ENCODE measurements at regions not wholly inside any gene's neighbourhood (a gene's known extent, or its start where the extent isn't known, plus 50 kb on each side); places are given as distances from the start of the nearest gene placed in this dataset.
"Not testable (repeated sequence)": the region's sequence is repeated elsewhere in the genome, so short reads cannot be mapped to it uniquely, and the experiment has no call there.

GRCh38 chr6:140354296-140354695 lies 979.8 kb upstream of the CITED2 start:
- Histone ChIP-seq H3K9me3 (ENCODE audit: control insufficient read depth in 2 of 2, insufficient read depth in 1 of 2, low read length in 1 of 2) (no peaks in the 10 kb centered on the region), H3K27ac (ENCODE audit: low read depth in 1 of 2, low read length in 1 of 2) (no peak overlapping the region), H3K4me1 (ENCODE audit: control insufficient read depth in 2 of 2, insufficient read depth in 2 of 2, low read length in 2 of 2) (no peaks in the 10 kb centered on the region), H3K36me3 (ENCODE audit: control insufficient read depth in 2 of 2, insufficient read depth in 2 of 2, low read length in 1 of 2) (no peaks in the 10 kb centered on the region), H3K4me3 (ENCODE audit: low read length in 2 of 2) (no peak overlapping the region), H3K27me3 (ENCODE audit: control insufficient read depth in 2 of 2, insufficient read depth in 1 of 2, low read length in 1 of 2) (no peaks in the 10 kb centered on the region)
- WGBS, result 92% methylated on average over 1 of the region's 1 CpG
- DNase-seq (ENCODE audit: low read depth in 6 of 9, low spot score in 9 of 9), result no peak

- H3K4me1 ChIP-seq (ENCODE audit: control insufficient read depth in 2 of 2, insufficient read depth in 2 of 2, low read length in 2 of 2), result no peaks in the 10 kb centered on the region
- H3K9me3 ChIP-seq (ENCODE audit: control insufficient read depth in 2 of 2, insufficient read depth in 1 of 2, low read length in 1 of 2), result no peaks in the 10 kb centered on the region
- H3K36me3 ChIP-seq (ENCODE audit: control insufficient read depth in 2 of 2, insufficient read depth in 2 of 2, low read length in 1 of 2), result no peaks in the 10 kb centered on the region
- 91% methylated on average over 1 of the region's 1 CpG for WGBS
- no peak overlapping the region for H3K4me3 ChIP-seq (ENCODE audit: low read length in 2 of 2)
- DNase-seq (ENCODE audit: low read depth in 6 of 9, low spot score in 9 of 9), result no peak
- no peaks in the 10 kb centered on the region for H3K27me3 ChIP-seq (ENCODE audit: control insufficient read depth in 2 of 2, insufficient read depth in 1 of 2, low read length in 1 of 2)
- H3K27ac ChIP-seq (ENCODE audit: low read depth in 1 of 2, low read length in 1 of 2), result no peak overlapping the region
Measured at GRCh38 chr6:140353536-140353935, 979.1 kb upstream of the CITED2 start.

GRCh38 chr6:140346428-140346827 lies 972.0 kb upstream of the CITED2 start:
- H3K27ac ChIP-seq (ENCODE audit: low read depth in 1 of 2, low read length in 1 of 2), result no peak overlapping the region
- H3K4me3 ChIP-seq (ENCODE audit: low read length in 2 of 2), result no peak overlapping the region
- no peaks in the 10 kb centered on the region for H3K9me3 ChIP-seq (ENCODE audit: control insufficient read depth in 2 of 2, insufficient read depth in 1 of 2, low read length in 1 of 2)
- H3K36me3 ChIP-seq (ENCODE audit: control insufficient read depth in 2 of 2, insufficient read depth in 2 of 2, low read length in 1 of 2), result no peaks in the 10 kb centered on the region
- WGBS, result 93% methylated on average over 5 of the region's 5 CpGs
- H3K27me3 ChIP-seq (ENCODE audit: control insufficient read depth in 2 of 2, insufficient read depth in 1 of 2, low read length in 1 of 2), result no peaks in the 10 kb centered on the region
- H3K4me1 ChIP-seq (ENCODE audit: control insufficient read depth in 2 of 2, insufficient read depth in 2 of 2, low read length in 2 of 2), result no peaks in the 10 kb centered on the region
- no peak for DNase-seq (ENCODE audit: low read depth in 6 of 9, low spot score in 9 of 9)

- no peaks in the 10 kb centered on the region for H3K36me3 ChIP-seq (ENCODE audit: control insufficient read depth in 2 of 2, insufficient read depth in 2 of 2, low read length in 1 of 2)
- WGBS, result 93% methylated on average over 3 of the region's 3 CpGs
- no peaks in the 10 kb centered on the region for H3K9me3 ChIP-seq (ENCODE audit: control insufficient read depth in 2 of 2, insufficient read depth in 1 of 2, low read length in 1 of 2)
- DNase-seq (ENCODE audit: low read depth in 6 of 9, low spot score in 9 of 9), result no peak
- H3K4me1 ChIP-seq (ENCODE audit: control insufficient read depth in 2 of 2, insufficient read depth in 2 of 2, low read length in 2 of 2), result no peaks in the 10 kb centered on the region
- no peaks in the 10 kb centered on the region for H3K27me3 ChIP-seq (ENCODE audit: control insufficient read depth in 2 of 2, insufficient read depth in 1 of 2, low read length in 1 of 2)
- H3K4me3 ChIP-seq (ENCODE audit: low read length in 2 of 2), result no peak overlapping the region
- H3K27ac ChIP-seq (ENCODE audit: low read depth in 1 of 2, low read length in 1 of 2), result no peak overlapping the region
Measured at GRCh38 chr6:140345935-140346334, 971.5 kb upstream of the CITED2 start.

- no peak for DNase-seq (ENCODE audit: low read depth in 6 of 9, low spot score in 9 of 9)
- H3K27ac ChIP-seq (ENCODE audit: low read depth in 1 of 2, low read length in 1 of 2), result no peak overlapping the region
- no peaks in the 10 kb centered on the region for H3K9me3 ChIP-seq (ENCODE audit: control insufficient read depth in 2 of 2, insufficient read depth in 1 of 2, low read length in 1 of 2)
- no peaks in the 10 kb centered on the region for H3K4me1 ChIP-seq (ENCODE audit: control insufficient read depth in 2 of 2, insufficient read depth in 2 of 2, low read length in 2 of 2)
- H3K36me3 ChIP-seq (ENCODE audit: control insufficient read depth in 2 of 2, insufficient read depth in 2 of 2, low read length in 1 of 2), result no peaks in the 10 kb centered on the region
- WGBS, result 98% methylated on average over 1 of the region's 1 CpG
- no peaks in the 10 kb centered on the region for H3K27me3 ChIP-seq (ENCODE audit: control insufficient read depth in 2 of 2, insufficient read depth in 1 of 2, low read length in 1 of 2)
- H3K4me3 ChIP-seq (ENCODE audit: low read length in 2 of 2), result no peak overlapping the region
Measured at GRCh38 chr6:140344142-140344913, 969.9 kb upstream of the CITED2 start.

- Histone ChIP-seq H3K9me3 (ENCODE audit: control insufficient read depth in 2 of 2, insufficient read depth in 1 of 2, low read length in 1 of 2) (no peaks in the 10 kb centered on the region), H3K27ac (ENCODE audit: low read depth in 1 of 2, low read length in 1 of 2) (no peak overlapping the region), H3K36me3 (ENCODE audit: control insufficient read depth in 2 of 2, insufficient read depth in 2 of 2, low read length in 1 of 2) (no peaks in the 10 kb centered on the region), H3K4me3 (ENCODE audit: low read length in 2 of 2) (no peak overlapping the region), H3K4me1 (ENCODE audit: control insufficient read depth in 2 of 2, insufficient read depth in 2 of 2, low read length in 2 of 2) (no peaks in the 10 kb centered on the region), H3K27me3 (ENCODE audit: control insufficient read depth in 2 of 2, insufficient read depth in 1 of 2, low read length in 1 of 2) (no peaks in the 10 kb centered on the region)
- 97% methylated on average over 2 of the region's 2 CpGs for WGBS
- no peak for DNase-seq (ENCODE audit: low read depth in 6 of 9, low spot score in 9 of 9)
Measured at GRCh38 chr6:140343128-140343527, 968.7 kb upstream of the CITED2 start.

- DNase-seq (ENCODE audit: low read depth in 6 of 9, low spot score in 9 of 9), result no peak
- H3K27me3 ChIP-seq (ENCODE audit: control insufficient read depth in 2 of 2, insufficient read depth in 1 of 2, low read length in 1 of 2), result no peaks in the 10 kb centered on the region
- H3K4me1 ChIP-seq (ENCODE audit: control insufficient read depth in 2 of 2, insufficient read depth in 2 of 2, low read length in 2 of 2), result no peaks in the 10 kb centered on the region
- H3K27ac ChIP-seq (ENCODE audit: low read depth in 1 of 2, low read length in 1 of 2), result no peak overlapping the region
- H3K36me3 ChIP-seq (ENCODE audit: control insufficient read depth in 2 of 2, insufficient read depth in 2 of 2, low read length in 1 of 2), result no peaks in the 10 kb centered on the region
- H3K9me3 ChIP-seq (ENCODE audit: control insufficient read depth in 2 of 2, insufficient read depth in 1 of 2, low read length in 1 of 2), result no peaks in the 10 kb centered on the region
- no peak overlapping the region for H3K4me3 ChIP-seq (ENCODE audit: low read length in 2 of 2)
Measured at GRCh38 chr6:140341272-140341671, 966.8 kb upstream of the CITED2 start.

GRCh38 chr6:140340795-140341194 lies 966.3 kb upstream of the CITED2 start:
- 89% methylated on average over 3 of the region's 3 CpGs for WGBS
- Histone ChIP-seq H3K4me3 (ENCODE audit: low read length in 2 of 2) (no peak overlapping the region), H3K4me1 (ENCODE audit: control insufficient read depth in 2 of 2, insufficient read depth in 2 of 2, low read length in 2 of 2) (no peaks in the 10 kb centered on the region), H3K36me3 (ENCODE audit: control insufficient read depth in 2 of 2, insufficient read depth in 2 of 2, low read length in 1 of 2) (no peaks in the 10 kb centered on the region), H3K9me3 (ENCODE audit: control insufficient read depth in 2 of 2, insufficient read depth in 1 of 2, low read length in 1 of 2) (no peaks in the 10 kb centered on the region), H3K27me3 (ENCODE audit: control insufficient read depth in 2 of 2, insufficient read depth in 1 of 2, low read length in 1 of 2) (no peaks in the 10 kb centered on the region), H3K27ac (ENCODE audit: low read depth in 1 of 2, low read length in 1 of 2) (no peak overlapping the region)
- no peak for DNase-seq (ENCODE audit: low read depth in 6 of 9, low spot score in 9 of 9)

GRCh38 chr6:140339084-140339483 lies 964.6 kb upstream of the CITED2 start:
- WGBS, result 98% methylated on average over 2 of the region's 2 CpGs
- not testable (repeated sequence) for H3K27ac ChIP-seq (ENCODE audit: low read depth in 1 of 2, low read length in 1 of 2); DNase-seq (ENCODE audit: low read depth in 6 of 9, low spot score in 9 of 9); H3K9me3 ChIP-seq (ENCODE audit: control insufficient read depth in 2 of 2, insufficient read depth in 1 of 2, low read length in 1 of 2); H3K36me3 ChIP-seq (ENCODE audit: control insufficient read depth in 2 of 2, insufficient read depth in 2 of 2, low read length in 1 of 2); H3K4me1 ChIP-seq (ENCODE audit: control insufficient read depth in 2 of 2, insufficient read depth in 2 of 2, low read length in 2 of 2); H3K27me3 ChIP-seq (ENCODE audit: control insufficient read depth in 2 of 2, insufficient read depth in 1 of 2, low read length in 1 of 2); H3K4me3 ChIP-seq (ENCODE audit: low read length in 2 of 2)

Data from thymus (tissue), 11 donors.